Stimulated activated CD4-positive, alpha-beta T cell treated with anti-CD3 and anti-CD28 coated beads, TNF-alpha, amount 100 ng/mL, for 4 hours (primary cell): ENCODE measurements at regions not wholly inside any gene's neighbourhood (a gene's known extent, or its start where the extent isn't known, plus 50 kb on each side); places are given as distances from the start of the nearest gene placed in this dataset.

Source experiments
- DNase-seq, 3 experiments: peaks; one replicate each; pipeline ENCODE4 v3.0.0-alpha.2; 2020; ENCODE audit warnings: low read depth in 3 of 3

DNA sequence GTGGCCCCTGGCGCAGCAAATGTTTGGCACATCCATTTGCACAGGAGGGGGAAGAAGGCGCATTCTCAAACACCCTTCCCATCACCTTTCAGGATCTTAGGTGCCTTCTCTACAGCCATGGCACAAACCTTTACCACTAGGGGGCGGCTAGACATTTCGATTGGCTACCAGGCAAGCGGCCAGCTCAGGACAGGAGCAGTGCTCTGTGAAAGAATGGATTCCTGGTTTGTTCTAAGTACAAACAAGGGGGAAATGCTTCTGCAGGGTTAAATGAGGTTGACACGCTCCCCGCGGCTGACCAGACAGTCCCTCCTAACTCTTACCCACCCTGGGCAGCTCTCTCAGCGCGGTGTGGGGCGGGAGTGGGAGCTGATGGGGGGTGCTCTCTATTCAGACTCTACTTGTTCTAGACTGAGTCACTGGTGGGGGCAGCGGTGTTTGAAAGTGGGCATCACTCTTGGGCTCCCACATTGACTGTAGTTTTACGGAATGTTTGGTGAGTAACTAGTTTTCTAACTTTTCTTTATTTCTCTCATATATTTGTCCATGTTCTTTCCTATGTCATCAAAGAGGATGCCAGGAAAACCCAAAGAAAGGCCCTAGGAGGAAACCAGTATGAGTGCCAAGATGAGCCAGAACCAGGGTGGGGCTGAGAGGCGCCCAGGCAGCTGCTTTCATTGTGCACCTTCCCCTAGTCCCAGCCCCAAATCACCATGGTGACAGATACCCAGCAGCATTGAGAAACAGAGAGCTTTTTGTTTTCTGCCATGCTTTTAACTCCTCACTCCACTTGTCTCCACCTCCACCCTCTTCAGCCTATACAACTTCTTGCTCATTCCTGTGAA is 61.4 kb upstream of the GPR158 start:
- DNase-seq, result peak in 1 of 3 experiments; percentile 10

DNA sequence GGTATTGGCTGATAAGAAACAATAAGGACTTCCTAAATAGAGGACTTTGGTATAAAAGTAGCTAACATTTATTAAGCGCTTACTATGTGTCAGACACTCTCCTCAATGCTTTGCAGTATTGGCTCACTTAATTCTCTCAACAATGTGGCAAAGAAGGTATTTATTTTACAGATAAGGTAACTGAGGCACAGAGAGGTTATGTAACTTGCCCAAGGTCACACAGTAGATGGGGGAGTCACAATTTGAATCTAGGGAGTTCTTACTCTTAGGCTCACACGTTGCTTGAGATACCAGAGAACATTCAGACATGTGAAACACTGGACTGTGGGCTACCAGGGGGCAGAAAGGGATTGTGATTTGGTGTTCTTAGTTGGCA is 60.8 kb upstream of the GPR158 start:
- DNase-seq, result no peak

DNA sequence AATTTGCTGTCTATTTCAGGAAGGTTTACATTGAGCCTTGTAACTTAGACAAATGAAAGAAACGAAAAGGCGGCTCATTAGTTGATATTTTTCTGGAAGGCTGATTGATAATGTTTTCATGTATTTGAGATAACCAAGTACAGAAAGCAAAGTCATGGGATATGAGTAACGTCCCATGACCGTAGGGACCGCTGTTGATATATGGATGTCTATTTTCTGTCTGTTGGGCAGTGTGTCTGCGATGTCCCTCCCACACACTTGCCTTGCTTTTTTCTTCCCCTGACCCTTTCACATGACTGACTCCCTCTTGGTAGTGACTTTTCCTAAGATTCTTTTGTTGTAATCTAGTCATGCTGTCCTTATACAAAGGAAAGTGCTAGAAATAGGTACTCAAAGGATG is 57.0 kb upstream of the GPR158 start:
- DNase-seq, result no peak

DNA sequence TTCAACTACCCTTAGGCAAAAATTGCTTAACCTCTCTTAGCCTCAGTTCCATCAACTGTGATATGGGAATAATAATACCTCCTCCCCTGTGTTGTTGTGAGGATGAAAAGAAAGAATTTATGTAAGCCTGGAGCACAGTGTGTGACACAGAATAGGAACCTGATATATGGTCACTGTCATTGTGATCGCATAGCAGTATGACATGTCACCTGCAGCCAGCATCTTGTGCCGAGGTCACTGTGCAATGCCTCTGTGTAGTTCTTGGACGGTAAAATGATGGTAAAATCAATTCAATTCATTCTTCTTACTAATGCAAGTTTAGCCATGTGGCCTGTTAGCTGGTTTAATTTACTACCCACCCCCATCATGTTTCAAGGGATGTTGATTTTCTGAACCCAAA is 54.6 kb upstream of the GPR158 start:
- DNase-seq, result no peak
